DND-41 (cell line): ENCODE measurements at regions not wholly inside any gene's neighbourhood (a gene's known extent, or its start where the extent isn't known, plus 50 kb on each side); places are given as distances from the start of the nearest gene placed in this dataset.

Source experiments
- EZH2 ChIP-seq: IDR thresholded peaks from 3 replicates; pipeline ENCODE4 v1.6.1; 2012; ENCODE audit warnings: borderline replicate concordance, low read depth, mild to moderate bottlenecking, moderate library complexity, low read length, inconsistent platforms; ENCODE audit not compliant: severe bottlenecking
- TF ChIP-seq, protein P1 (sequence below): IDR thresholded peaks from 2 replicates; pipeline ENCODE4 v1.5.1; 2012; ENCODE audit warnings: borderline replicate concordance, low read length, moderate library complexity, mild to moderate bottlenecking; ENCODE audit not compliant: poor library complexity, severe bottlenecking; ENCODE audit errors: extremely low read depth

DNA sequence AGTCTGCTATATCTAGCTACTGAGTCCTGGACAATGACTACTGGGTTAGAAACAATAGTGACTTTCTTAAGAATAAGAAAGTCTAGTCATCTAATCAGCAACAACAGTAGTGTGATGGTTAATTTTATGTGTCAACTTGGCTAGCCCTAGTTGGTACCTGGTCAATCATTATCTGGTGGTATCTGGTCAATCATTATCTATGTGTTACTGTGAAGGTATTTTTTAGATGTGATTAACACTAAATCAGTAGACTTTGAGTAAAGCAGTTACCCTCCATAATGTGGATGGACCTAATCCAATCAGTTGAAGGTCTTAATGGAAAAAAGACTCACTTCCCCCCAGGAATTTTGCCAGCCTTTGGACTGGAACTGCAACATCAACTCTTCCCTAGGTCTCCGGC lies 312.6 kb downstream of the SIPA1L2 start:
- TF ChIP-seq, protein P1, sequence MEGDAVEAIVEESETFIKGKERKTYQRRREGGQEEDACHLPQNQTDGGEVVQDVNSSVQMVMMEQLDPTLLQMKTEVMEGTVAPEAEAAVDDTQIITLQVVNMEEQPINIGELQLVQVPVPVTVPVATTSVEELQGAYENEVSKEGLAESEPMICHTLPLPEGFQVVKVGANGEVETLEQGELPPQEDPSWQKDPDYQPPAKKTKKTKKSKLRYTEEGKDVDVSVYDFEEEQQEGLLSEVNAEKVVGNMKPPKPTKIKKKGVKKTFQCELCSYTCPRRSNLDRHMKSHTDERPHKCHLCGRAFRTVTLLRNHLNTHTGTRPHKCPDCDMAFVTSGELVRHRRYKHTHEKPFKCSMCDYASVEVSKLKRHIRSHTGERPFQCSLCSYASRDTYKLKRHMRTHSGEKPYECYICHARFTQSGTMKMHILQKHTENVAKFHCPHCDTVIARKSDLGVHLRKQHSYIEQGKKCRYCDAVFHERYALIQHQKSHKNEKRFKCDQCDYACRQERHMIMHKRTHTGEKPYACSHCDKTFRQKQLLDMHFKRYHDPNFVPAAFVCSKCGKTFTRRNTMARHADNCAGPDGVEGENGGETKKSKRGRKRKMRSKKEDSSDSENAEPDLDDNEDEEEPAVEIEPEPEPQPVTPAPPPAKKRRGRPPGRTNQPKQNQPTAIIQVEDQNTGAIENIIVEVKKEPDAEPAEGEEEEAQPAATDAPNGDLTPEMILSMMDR, result no peak
- no peak for TF ChIP-seq EZH2
